NCI-H774 (cell line): ENCODE measurements at regions not wholly inside any gene's neighbourhood (a gene's known extent, or its start where the extent isn't known, plus 50 kb on each side); places are given as distances from the start of the nearest gene placed in this dataset.
"Not testable (repeated sequence)": the region's sequence is repeated elsewhere in the genome, so short reads cannot be mapped to it uniquely, and the experiment has no call there.

Source experiments
- DNase-seq: peaks from one replicate; lab custom pipeline; 2025; lab: John Stamatoyannopoulos, UW

DNA sequence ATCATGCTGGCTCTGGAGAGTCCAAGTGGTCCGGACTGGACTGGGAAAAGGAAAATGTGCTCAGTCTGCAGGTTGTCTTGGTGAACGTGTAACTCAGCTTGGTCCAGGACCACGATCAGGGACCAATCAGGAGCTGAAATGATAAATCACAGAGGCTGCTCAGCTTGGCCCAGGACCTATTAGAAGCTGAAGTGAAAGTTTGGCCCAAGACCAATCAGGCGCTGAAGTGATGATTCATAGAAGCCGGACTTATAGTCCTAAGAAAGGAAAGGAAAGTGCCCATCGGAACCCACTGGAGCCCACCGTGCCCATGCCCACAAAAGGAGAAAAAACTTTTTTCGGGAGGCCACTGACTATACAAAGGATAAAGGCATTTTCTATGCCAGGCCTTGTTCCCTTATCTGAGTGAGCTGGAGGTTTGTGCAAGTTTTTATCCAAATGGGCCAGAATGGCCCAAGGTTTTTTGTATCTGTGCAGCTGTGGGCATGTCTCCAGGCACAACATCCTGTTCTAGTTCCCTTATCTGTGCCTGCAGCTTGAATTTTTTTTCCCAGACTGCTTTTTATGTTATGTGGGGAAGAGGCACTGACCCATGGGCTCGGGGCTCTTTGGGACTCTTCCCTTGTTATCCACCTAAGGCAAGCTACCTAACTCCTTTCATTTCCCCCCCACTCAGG lies 194.4 kb downstream of the FAM133A start:
- no peak for DNase-seq

- DNase-seq = no peak
These were observed 200.5 kb downstream of the FAM133A start for GRCh38 chrX:93874554-93874953.

GRCh38 chrX:93875621-93876282 lies 201.7 kb downstream of the FAM133A start:
- no peak for DNase-seq

DNA sequence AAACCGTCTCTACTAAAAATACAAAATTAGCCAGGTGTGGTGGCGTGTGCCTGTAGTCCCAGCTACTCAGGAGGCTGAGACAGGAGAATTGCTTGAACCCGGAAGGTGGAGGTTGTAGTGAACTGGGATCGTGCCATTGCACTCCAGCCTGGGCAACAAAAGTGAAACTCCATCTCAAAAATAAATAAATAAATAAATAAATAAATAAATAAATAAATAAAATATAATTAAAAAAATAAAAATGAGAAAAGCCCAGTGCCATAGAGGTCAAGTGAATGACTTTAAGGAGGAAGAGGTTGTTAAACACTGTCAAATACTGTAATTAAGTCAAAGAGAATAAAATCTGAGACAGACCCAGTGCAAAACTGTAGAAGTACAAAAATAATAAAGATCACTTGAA lies 247.0 kb downstream of the FAM133A start:
- not testable (repeated sequence) for DNase-seq

- peak; percentile 30 for DNase-seq
These were observed 258.6 kb downstream of the FAM133A start for GRCh38 chrX:93932471-93933220.

DNA sequence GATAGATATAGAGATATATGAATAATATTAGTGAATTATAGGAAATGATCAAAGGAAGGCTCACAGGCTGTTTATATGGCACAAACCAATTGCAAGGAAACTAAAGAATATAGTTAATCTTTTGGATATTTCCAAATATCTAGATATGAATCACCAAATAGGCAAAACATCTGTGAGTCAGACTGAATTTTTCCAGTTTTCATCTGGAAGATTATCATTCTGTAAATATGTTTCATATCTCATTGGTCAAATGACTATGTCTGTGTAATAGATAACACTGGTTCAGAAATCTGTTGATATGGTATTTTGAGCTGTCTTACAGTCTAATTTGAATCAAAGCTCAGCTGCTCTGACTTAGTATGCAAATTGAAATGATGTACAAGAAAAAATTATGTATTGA lies 303.6 kb downstream of the FAM133A start:
- DNase-seq = no peak

GRCh38 chrX:93985344-93986307 lies 311.6 kb downstream of the FAM133A start:
- DNase-seq = no peak
